H1 (cell line): ENCODE measurements at regions not wholly inside any gene's neighbourhood (a gene's known extent, or its start where the extent isn't known, plus 50 kb on each side); places are given as distances from the start of the nearest gene placed in this dataset.

ENCODE experiments used
- CTCF ChIA-PET: fragments of 300-600 bp; sonication (Branson Sonifier 250); formaldehyde crosslinking; loops from one replicate; lab custom pipeline; 2021; ENCODE audit not compliant: partially characterized antibody; lab: Charles Lee
- POLR2A ChIA-PET: fragments of 300-600 bp; sonication (Branson Sonifier 250); formaldehyde crosslinking; loops from one replicate; lab custom pipeline; 2021; ENCODE audit warnings: inconsistent platforms; ENCODE audit not compliant: partially characterized antibody; lab: Charles Lee
- DNase-seq, 2 experiments: peaks; one replicate each; pipeline versions ENCODE4 v3.0.0 to v3.0.0-alpha.2; 2010 to 2022; ENCODE audit warnings: low spot score in 2 of 2, low read depth in 1 of 2, mixed read lengths in 1 of 2
- FAIRE-seq: peaks from 2 replicates; lab custom pipeline; 2011; peaks lifted over from hg19 to GRCh38; lab: Jason Lieb, UNC
- H2AFZ ChIP-seq: 2 replicates; pipeline ENCODE4 v1.8.1; 2012; ENCODE audit warnings: low read length, inconsistent platforms
- H2AK5ac ChIP-seq: 2 replicates; pipeline ENCODE4 v1.6.1; 2013; ENCODE audit warnings: low read depth, low read length
- H2BK120ac ChIP-seq: replicated peaks from 2 replicates; pipeline ENCODE3; 2013; ENCODE audit warnings: low read depth, low read length, inconsistent platforms
- H2BK12ac ChIP-seq: 2 replicates; pipeline ENCODE4 v1.6.1; 2013; ENCODE audit warnings: low read depth, low read length
- H2BK15ac ChIP-seq: 2 replicates; pipeline ENCODE4 v1.6.1; 2013; ENCODE audit warnings: low read length
- H2BK20ac ChIP-seq: 2 replicates; pipeline ENCODE4 v1.6.1; 2013; ENCODE audit warnings: low read length
- H2BK5ac ChIP-seq: 2 replicates; pipeline ENCODE4 v1.6.1; 2013; ENCODE audit warnings: low read depth, low read length
- H3K14ac ChIP-seq: 2 replicates; pipeline ENCODE4 v1.6.1; 2013; ENCODE audit warnings: inconsistent platforms; ENCODE audit not compliant: insufficient read length
- H3K18ac ChIP-seq: 2 replicates; pipeline ENCODE4 v1.6.1; 2013; ENCODE audit warnings: low read length; ENCODE audit errors: extremely low read depth
- H3K23ac ChIP-seq: 2 replicates; pipeline ENCODE4 v1.6.1; 2013; ENCODE audit warnings: inconsistent platforms; ENCODE audit not compliant: insufficient read length
- H3K23me2 ChIP-seq: 2 replicates; pipeline ENCODE4 v1.6.1; 2013; ENCODE audit warnings: low read depth, low read length
- H3K27ac ChIP-seq: 2 replicates; pipeline ENCODE4 v1.6.1; 2011; ENCODE audit warnings: low read depth, low read length, inconsistent platforms
- H3K27me3 ChIP-seq, 4 experiments: replicated peaks in 1 of 4; 1 replicate in 1 of 4; 2 replicates in 3 of 4; pipeline versions ENCODE4 v1.6.1 to v1.8.1; 2011 to 2013; ENCODE audit warnings: low read length in 3 of 4, mild to moderate bottlenecking in 3 of 4, inconsistent platforms in 2 of 4, mixed read lengths in 2 of 4, moderate library complexity in 1 of 4; ENCODE audit not compliant: control insufficient read depth in 3 of 4, insufficient read depth in 3 of 4; ENCODE audit errors: extremely low read depth in 1 of 4
- H3K36me3 ChIP-seq, 4 experiments: 2 replicates each; pipeline versions ENCODE4 v1.6.1 to v1.8.1; 2011 to 2013; ENCODE audit warnings: mild to moderate bottlenecking in 4 of 4, low read length in 3 of 4, moderate library complexity in 2 of 4, control low read depth in 1 of 4, inconsistent platforms in 1 of 4; ENCODE audit not compliant: insufficient read depth in 4 of 4, control insufficient read depth in 2 of 4
- H3K4ac ChIP-seq: replicated peaks from 2 replicates; pipeline ENCODE3; 2013; ENCODE audit warnings: low read length, low read depth, mixed read lengths, inconsistent platforms; ENCODE audit not compliant: insufficient read length
- H3K4me1 ChIP-seq, 4 experiments: replicated peaks in 1 of 4; 1 replicate in 1 of 4; 2 replicates in 3 of 4; pipeline versions ENCODE4 v1.6.1 to v1.8.1; 2011 to 2013; ENCODE audit warnings: low read length in 3 of 4, inconsistent platforms in 2 of 4, mixed read lengths in 1 of 4; ENCODE audit not compliant: insufficient read depth in 4 of 4, control insufficient read depth in 3 of 4
- H3K4me2 ChIP-seq, 2 experiments: 2 replicates each; pipeline versions ENCODE4 v1.6.1 to v1.8.1; 2011 to 2013; ENCODE audit warnings: low read depth in 2 of 2, low read length in 2 of 2, control low read depth in 1 of 2, inconsistent platforms in 1 of 2, mild to moderate bottlenecking in 1 of 2; ENCODE audit not compliant: insufficient read depth in 1 of 2
- H3K4me3 ChIP-seq, 4 experiments: fragments of 200-600, 300-600 bp in 1 of 4; sonication (generic), shearing (Covaris generic), sonication (Bioruptor Twin) in 1 of 4; 2 replicates each; pipeline versions ENCODE4 v1.5.1 to v1.8.1; 2011 to 2016; ENCODE audit warnings: low read length in 4 of 4, low read depth in 3 of 4, control low read depth in 2 of 4, inconsistent platforms in 2 of 4, mild to moderate bottlenecking in 2 of 4, mixed read lengths in 1 of 4, moderate library complexity in 1 of 4; ENCODE audit not compliant: insufficient read depth in 2 of 4; ENCODE audit errors: extremely low read depth in 1 of 4
- H3K56ac ChIP-seq: replicated peaks from 2 replicates; pipeline ENCODE3; 2013; ENCODE audit warnings: low read depth, mild to moderate bottlenecking, mixed read lengths, low read length, inconsistent platforms; ENCODE audit not compliant: insufficient read length
- H3K79me1 ChIP-seq: 2 replicates; pipeline ENCODE4 v1.6.1; 2013; ENCODE audit warnings: low read depth, low read length, control low read depth
- H3K79me2 ChIP-seq, 2 experiments: 2 replicates each; pipeline versions ENCODE4 v1.6.1 to v1.8.1; 2012 to 2013; ENCODE audit warnings: low read length in 2 of 2, mild to moderate bottlenecking in 2 of 2, inconsistent platforms in 1 of 2; ENCODE audit not compliant: insufficient read depth in 2 of 2, control insufficient read depth in 1 of 2
- H3K9ac ChIP-seq, 4 experiments: replicated peaks in 1 of 4; 1 replicate in 1 of 4; 2 replicates in 3 of 4; pipeline versions ENCODE4 v1.6.1 to v1.8.1; 2011 to 2013; ENCODE audit warnings: low read depth in 3 of 4, low read length in 3 of 4, control low read depth in 2 of 4, mild to moderate bottlenecking in 2 of 4, moderate library complexity in 2 of 4, inconsistent platforms in 1 of 4; ENCODE audit errors: extremely low read depth in 1 of 4
- H3K9me3 ChIP-seq, 2 experiments: 2 replicates each; pipeline versions ENCODE4 v1.6.1 to v1.8.1; 2012 to 2013; ENCODE audit warnings: mild to moderate bottlenecking in 2 of 2, moderate library complexity in 2 of 2, control low read depth in 1 of 2, inconsistent platforms in 1 of 2, low read depth in 1 of 2, low read length in 1 of 2, mixed read lengths in 1 of 2; ENCODE audit not compliant: insufficient read depth in 2 of 2
- H4K20me1 ChIP-seq, 2 experiments: replicated peaks in 1 of 2; 2 replicates each; pipeline versions ENCODE3 to v1.8.1; 2011 to 2013; ENCODE audit warnings: inconsistent platforms in 2 of 2, low read length in 2 of 2, mild to moderate bottlenecking in 1 of 2; ENCODE audit not compliant: insufficient read depth in 2 of 2, control insufficient read depth in 1 of 2
- H4K5ac ChIP-seq: 2 replicates; pipeline ENCODE4 v1.6.1; 2013; ENCODE audit warnings: low read length, low read depth, mixed read lengths, inconsistent platforms; ENCODE audit not compliant: insufficient read length
- H4K8ac ChIP-seq: 2 replicates; pipeline ENCODE4 v1.8.0; 2013; ENCODE audit warnings: mild to moderate bottlenecking, moderate library complexity, low read length, inconsistent platforms; ENCODE audit not compliant: insufficient read depth; ENCODE audit errors: extremely low read depth
- H4K91ac ChIP-seq: replicated peaks from 2 replicates; pipeline ENCODE3; 2013; ENCODE audit warnings: low read length, mixed read lengths, inconsistent platforms; ENCODE audit not compliant: insufficient read length
- ATF2 ChIP-seq: IDR thresholded peaks from 2 replicates; pipeline ENCODE4 v1.6.1; 2012; ENCODE audit warnings: low read length, inconsistent platforms
- EGR1 ChIP-seq: IDR thresholded peaks from 2 replicates; pipeline ENCODE4 v1.6.1; 2011; ENCODE audit warnings: low read depth, low read length, borderline replicate concordance
- NANOG ChIP-seq: IDR thresholded peaks from 2 replicates; pipeline ENCODE4 v1.6.1; 2011; ENCODE audit warnings: low read length, low read depth, mild to moderate bottlenecking, inconsistent platforms; ENCODE audit not compliant: insufficient read depth, poor library complexity, severe bottlenecking
- RNF2 ChIP-seq: fragments of 200-900, 300-1000 bp; sonication (generic); IDR thresholded peaks from 2 replicates; pipeline ENCODE4 v1.7.1; 2016; ENCODE audit warnings: borderline replicate concordance, low read depth, mild to moderate bottlenecking, antibody characterized with exemption, low read length; ENCODE audit not compliant: poor library complexity, severe bottlenecking; ENCODE audit errors: missing control alignments
- SIX5 ChIP-seq: IDR thresholded peaks from 2 replicates; pipeline ENCODE4 v1.6.1; 2011; ENCODE audit warnings: mild to moderate bottlenecking, low read depth, low read length
- TEAD4 ChIP-seq: IDR thresholded peaks from 2 replicates; pipeline ENCODE4 v1.6.1; 2012; ENCODE audit warnings: low read depth, low read length, inconsistent platforms, mixed read lengths
- WGBS, 2 experiments: shearing (Covaris generic) in 1 of 2; methylation state at CpG; one replicate each; pipeline versions ENCODE4 v1.1.6 to v1.1.7; 2013 to 2015; ENCODE audit warnings: low lambda C conversion rate in 2 of 2, mixed read lengths in 2 of 2, inconsistent platforms in 1 of 2, low coverage in 1 of 2, missing lambda C conversion rate in 1 of 2; ENCODE audit not compliant: insufficient replicate concordance in 2 of 2, insufficient coverage in 1 of 2, insufficient read length in 1 of 2; ENCODE audit errors: extremely low coverage in 1 of 2, missing lambda C conversion rate in 1 of 2; 5-methylcytosine and 5-hydroxymethylcytosine counted together

DNA sequence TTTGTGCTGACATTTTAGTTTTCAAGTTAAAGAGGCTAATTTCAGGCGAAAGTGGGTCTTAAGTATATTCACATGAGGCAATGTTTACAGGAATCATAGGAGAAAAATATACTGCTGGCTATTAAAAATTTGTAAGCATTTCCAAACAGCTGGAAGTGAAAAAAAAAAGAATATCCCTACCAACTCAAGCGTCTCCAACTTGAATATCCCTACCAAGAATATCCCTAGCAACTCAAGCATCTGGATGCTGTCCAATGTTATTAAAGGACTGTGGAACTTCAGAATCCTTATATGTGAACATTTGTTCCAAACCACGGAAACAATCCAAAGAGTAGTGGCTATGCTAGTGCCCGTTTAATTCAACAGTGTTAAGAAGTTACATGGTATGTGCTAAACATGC lies 1303.0 kb downstream of the GATA3 start:
- Histone ChIP-seq H3K79me1 (no peaks in the 10 kb centered on the region), H2AK5ac (no peak overlapping the region), H3K56ac (no peak overlapping the region), H3K79me2 (no peaks in the 10 kb centered on the region), H3K36me3 (no peaks in the 10 kb centered on the region), H3K4me3 (no peak overlapping the region), H3K14ac (no peak overlapping the region), H4K91ac (no peak overlapping the region), H2BK15ac (no peak overlapping the region), H2BK5ac (no peak overlapping the region), H3K23me2 (no peaks in the 10 kb centered on the region), H3K4ac (no peak overlapping the region), H2BK120ac (no peak overlapping the region), H3K9ac (no peak overlapping the region), H3K9me3 (no peaks in the 10 kb centered on the region), H2BK20ac (no peak overlapping the region), H4K20me1 (no peaks in the 10 kb centered on the region), H3K27me3 (no peaks in the 10 kb centered on the region), H3K4me2 (no peak overlapping the region), H3K27ac (no peak overlapping the region), H4K8ac (no peak overlapping the region), H2BK12ac (no peak overlapping the region), H3K23ac (no peak overlapping the region), H4K5ac (no peak overlapping the region), H3K18ac (no peak overlapping the region), H2AFZ (no peak overlapping the region), H3K4me1 (no peaks in the 10 kb centered on the region)
- TF ChIP-seq EGR1 (no peak), SIX5 (no peak), RNF2 (no peak), ATF2 (no peak), NANOG (no peak), TEAD4 (no peak)
- POLR2A ChIA-PET = no interaction called here
- DNase-seq = no peak
- FAIRE-seq = no peak
- CTCF ChIA-PET = interaction anchor here (1.0 to 1.6 kb wide), 2 partner anchors 9 to 26 kb away, joined by 4 to 5 read pairs; no protein-coding TSS in a partner anchor
- 82% methylated on average over 4 of the region's 4 CpGs; no CpG with 5 or more reads in 1 of the 2 experiments for WGBS, 2 experiments
